GM23338 (cell line): ENCODE measurements at regions not wholly inside any gene's neighbourhood (a gene's known extent, or its start where the extent isn't known, plus 50 kb on each side); places are given as distances from the start of the nearest gene placed in this dataset.

Experiments
- ATAC-seq: fragments of 200-7000 bp; cut with Tn5 transposase; 3 replicates; pipeline ENCODE4 v1.9.1; 2020
- DNase-seq: peaks from one replicate; pipeline ENCODE4 v3.0.0-alpha.2; 2015; ENCODE audit warnings: low spot score
- H2AFZ ChIP-seq: fragments of 200-600 bp; sonication (generic); 2 replicates; pipeline ENCODE4 v1.8.0; 2016; ENCODE audit warnings: antibody characterized with exemption, mild to moderate bottlenecking, moderate library complexity
- H3F3A ChIP-seq: fragments of 200-600 bp; sonication (generic); replicated peaks from 2 replicates; pipeline ENCODE4 v1.8.0; 2017; ENCODE audit warnings: antibody characterized with exemption, mixed run types, low read depth
- H3K27ac ChIP-seq: fragments of 200-600 bp; sonication (generic); 2 replicates; pipeline ENCODE4 v1.6.1; 2016; ENCODE audit warnings: low read depth
- H3K27me3 ChIP-seq: fragments of 200-600 bp; sonication (generic); 2 replicates; pipeline ENCODE4 v1.8.0; 2016; ENCODE audit warnings: mild to moderate bottlenecking, mixed run types, moderate library complexity; ENCODE audit not compliant: insufficient read depth
- H3K36me3 ChIP-seq: fragments of 200-600 bp; sonication (generic); 2 replicates; pipeline ENCODE4 v1.8.0; 2016; ENCODE audit warnings: mild to moderate bottlenecking; ENCODE audit not compliant: insufficient read depth
- H3K4me1 ChIP-seq: fragments of 200-600 bp; sonication (generic); 2 replicates; pipeline ENCODE4 v1.8.0; 2016; ENCODE audit warnings: mild to moderate bottlenecking, moderate library complexity; ENCODE audit not compliant: insufficient read depth
- H3K4me2 ChIP-seq: fragments of 200-600 bp; sonication (generic); 2 replicates; pipeline ENCODE4 v1.7.1; 2017; ENCODE audit warnings: mixed run types
- H3K4me3 ChIP-seq: fragments of 200-600 bp; sonication (generic); 2 replicates; pipeline ENCODE4 v1.6.1; 2016; ENCODE audit warnings: mixed run types
- H3K79me2 ChIP-seq: fragments of 200-600 bp; sonication (generic); replicated peaks from 2 replicates; pipeline ENCODE4 v1.8.0; 2017; ENCODE audit warnings: mild to moderate bottlenecking; ENCODE audit not compliant: insufficient read depth
- H3K9me2 ChIP-seq: fragments of 200-600 bp; sonication (generic); 2 replicates; pipeline ENCODE4 v1.8.0; 2017; ENCODE audit not compliant: insufficient read depth
- H4K20me1 ChIP-seq: fragments of 200-600 bp; sonication (generic); replicated peaks from 2 replicates; pipeline ENCODE4 v1.8.0; 2017; ENCODE audit warnings: mild to moderate bottlenecking; ENCODE audit not compliant: insufficient read depth
- H3K27ac Mint-ChIP-seq: 2 replicates; pipeline ENCODE4 v1.8.0; 2020; ENCODE audit warnings: inconsistent platforms, mild to moderate bottlenecking, moderate library complexity, mixed read lengths
- H3K27me3 Mint-ChIP-seq: 3 replicates; pipeline ENCODE4 v1.8.0; 2022; ENCODE audit warnings: low read depth, mild to moderate bottlenecking, moderate library complexity, mixed read lengths, inconsistent platforms; ENCODE audit not compliant: insufficient read depth, poor library complexity
- H3K36me3 Mint-ChIP-seq: 3 replicates; pipeline ENCODE4 v1.8.0; 2021; ENCODE audit warnings: low read depth, mild to moderate bottlenecking, inconsistent platforms, moderate library complexity, mixed read lengths
- H3K4me1 Mint-ChIP-seq: 3 replicates; pipeline ENCODE4 v1.8.0; 2020; ENCODE audit warnings: mild to moderate bottlenecking, inconsistent platforms, mixed read lengths
- H3K4me3 Mint-ChIP-seq: 3 replicates; pipeline ENCODE4 v1.8.0; 2021; ENCODE audit warnings: moderate library complexity, mild to moderate bottlenecking, inconsistent platforms, mixed read lengths
- H3K9me3 Mint-ChIP-seq: 3 replicates; pipeline ENCODE4 v1.8.0; 2020; ENCODE audit warnings: moderate library complexity, mild to moderate bottlenecking, inconsistent platforms, mixed read lengths
- CREB1 ChIP-seq: fragments of 250-450 bp; sonication (Bioruptor Pico); IDR thresholded peaks from 2 replicates; pipeline ENCODE4 v1.5.0; 2020; ENCODE audit warnings: low read depth, mild to moderate bottlenecking, moderate library complexity
- CTCF ChIP-seq, 2 experiments: fragments of 200-600 bp in 1 of 2; sonication (generic) in 1 of 2; conservative IDR thresholded peaks; 2 replicates each; pipeline versions ENCODE4 v1.5.1 to v1.6.1; 2016 to 2017; ENCODE audit warnings: antibody characterized with exemption in 2 of 2, low read depth in 2 of 2, mild to moderate bottlenecking in 2 of 2, moderate library complexity in 1 of 2
- ETS1 ChIP-seq: IDR thresholded peaks from 2 replicates; pipeline ENCODE4 v1.6.1; 2016; ENCODE audit warnings: antibody characterized with exemption
- EZH2 ChIP-seq: fragments of 200-600 bp; sonication (generic); IDR thresholded peaks from one replicate; pipeline ENCODE4 v1.8.0; 2017; ENCODE audit warnings: antibody characterized with exemption, mild to moderate bottlenecking, low read depth; ENCODE audit not compliant: unreplicated experiment
- JUNB ChIP-seq: IDR thresholded peaks from one replicate; pipeline ENCODE4 v1.6.1; 2016; ENCODE audit warnings: antibody characterized with exemption; ENCODE audit not compliant: unreplicated experiment
- NANOG ChIP-seq: IDR thresholded peaks from 2 replicates; pipeline ENCODE4 v1.6.1; 2016; ENCODE audit warnings: antibody characterized with exemption, borderline replicate concordance
- ZNF114 ChIP-seq: fragments of 250-450 bp; sonication (Bioruptor Pico); IDR thresholded peaks from 2 replicates; pipeline ENCODE4 v1.5.0; 2020; ENCODE audit warnings: mild to moderate bottlenecking, moderate library complexity
- ZNF331 ChIP-seq: fragments of 250-450 bp; sonication (Bioruptor Pico); IDR thresholded peaks from 2 replicates; pipeline ENCODE4 v1.5.0; 2020; ENCODE audit warnings: low read depth, mild to moderate bottlenecking, moderate library complexity
- ZNF462 ChIP-seq: fragments of 250-450 bp; sonication (Bioruptor Pico); IDR thresholded peaks from 2 replicates; pipeline ENCODE4 v1.5.0; 2020; ENCODE audit warnings: mild to moderate bottlenecking, moderate library complexity

- Histone ChIP-seq H3K27me3 (no peaks in the 10 kb centered on the region), H3K36me3 (no peaks in the 10 kb centered on the region), H3K4me1 (no peaks in the 10 kb centered on the region), H3K79me2 (no peaks in the 10 kb centered on the region), H4K20me1 (no peaks in the 10 kb centered on the region), H3K4me3 (no peak overlapping the region), H3K27ac (no peak overlapping the region), H3F3A (no peaks in the 10 kb centered on the region), H2AFZ (no peak overlapping the region), H3K4me2 (no peak overlapping the region), H3K9me2 (no peaks in the 10 kb centered on the region)
- Mint-ChIP-seq H3K9me3 (no peaks in the 10 kb centered on the region), H3K27ac (no peak overlapping the region), H3K36me3 (no peaks in the 10 kb centered on the region), H3K4me3 (no peak overlapping the region), H3K27me3 (no peaks in the 10 kb centered on the region), H3K4me1 (no peaks in the 10 kb centered on the region)
- DNase-seq, result no peak
- TF ChIP-seq ETS1, result no peak
- TF ChIP-seq EZH2, result no peak
- TF ChIP-seq CREB1 (CRISPR knock-in tag), result no peak
- ATAC-seq, result no peak
These were observed 217.8 kb downstream of the UACA start for GRCh38 chr15:70545526-70545925.

- Histone ChIP-seq H3K4me2 (no peak overlapping the region), H3K27me3 (no peaks in the 10 kb centered on the region), H3K4me3 (no peak overlapping the region), H3F3A (no peaks in the 10 kb centered on the region), H3K27ac (no peak overlapping the region), H4K20me1 (no peaks in the 10 kb centered on the region), H3K9me2 (no peaks in the 10 kb centered on the region), H3K36me3 (no peaks in the 10 kb centered on the region), H2AFZ (0 out of 2 replicates have a peak overlapping the region, but pooled peaks have one; percentile 43), H3K4me1 (0 out of 2 replicates have a peak, but pooled peaks cover 4% of the 10 kb centered on the region), H3K79me2 (no peaks in the 10 kb centered on the region)
- Mint-ChIP-seq H3K9me3 (no peaks in the 10 kb centered on the region), H3K4me3 (no peak overlapping the region), H3K27ac (no peak overlapping the region), H3K36me3 (no peaks in the 10 kb centered on the region), H3K4me1 (peaks cover 3% of the 10 kb centered on the region), H3K27me3 (no peaks in the 10 kb centered on the region)
- ATAC-seq (no peak; the same call in 2 of the 3 replicates), DNase-seq (no peak)
- TF ChIP-seq ZNF331 (CRISPR knock-in tag) (no peak), CTCF (conservative IDR thresholded peaks at IDR 0.05; ENCODE audit: low read depth in 2 of 2) (no peak), ZNF462 (no peak), ZNF114 (CRISPR knock-in tag) (no peak), NANOG (no peak), EZH2 (no peak), ETS1 (no peak), JUNB (no peak), CREB1 (CRISPR knock-in tag) (no peak)
These were observed 221.8 kb downstream of the UACA start for GRCh38 chr15:70541511-70541910.
